HG02852 (cell line): ENCODE measurements at regions not wholly inside any gene's neighbourhood (a gene's known extent, or its start where the extent isn't known, plus 50 kb on each side); places are given as distances from the start of the nearest gene placed in this dataset.
"Not testable (repeated sequence)": the region's sequence is repeated elsewhere in the genome, so short reads cannot be mapped to it uniquely, and the experiment has no call there.

Source experiments
- ATAC-seq: cut with Tn5 transposase; IDR thresholded peaks from one replicate; pipeline ENCODE4 v1.9.1; 2021; ENCODE audit warnings: mild to moderate bottlenecking, moderate library complexity; ENCODE audit not compliant: unreplicated experiment

DNA sequence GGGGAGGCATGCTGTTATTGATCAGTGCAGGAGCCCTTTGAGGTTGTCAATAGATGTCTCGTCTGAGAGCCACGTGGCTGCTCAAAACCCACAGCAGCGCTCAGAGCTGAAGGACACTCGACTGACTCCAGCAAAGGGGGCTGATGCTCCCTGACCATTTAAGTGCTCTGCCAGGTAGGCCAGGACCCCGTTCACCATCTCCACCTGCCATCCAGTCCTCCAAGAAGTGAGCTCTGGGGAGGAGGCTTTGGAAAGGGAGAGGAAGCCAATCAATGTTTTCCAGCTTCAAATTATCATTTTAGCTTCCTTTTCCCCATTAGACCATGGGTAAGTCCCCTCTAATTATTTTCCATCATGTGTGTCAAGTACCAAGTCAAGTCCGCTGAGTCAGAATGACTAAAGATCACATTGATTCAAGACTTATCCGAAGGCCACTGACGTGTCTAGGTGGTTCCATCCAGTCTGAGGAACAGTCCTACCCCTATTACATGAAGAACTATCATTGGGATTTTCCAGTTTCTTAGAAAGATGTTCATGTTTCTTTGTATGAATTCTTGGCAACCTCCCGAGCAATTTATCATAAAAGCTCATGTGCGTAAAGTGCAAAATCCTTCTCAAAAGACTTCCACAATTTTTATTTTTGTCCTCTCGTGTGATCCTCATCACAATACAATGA is 302.6 kb upstream of the LYZL1 start:
- ATAC-seq = no peak

DNA sequence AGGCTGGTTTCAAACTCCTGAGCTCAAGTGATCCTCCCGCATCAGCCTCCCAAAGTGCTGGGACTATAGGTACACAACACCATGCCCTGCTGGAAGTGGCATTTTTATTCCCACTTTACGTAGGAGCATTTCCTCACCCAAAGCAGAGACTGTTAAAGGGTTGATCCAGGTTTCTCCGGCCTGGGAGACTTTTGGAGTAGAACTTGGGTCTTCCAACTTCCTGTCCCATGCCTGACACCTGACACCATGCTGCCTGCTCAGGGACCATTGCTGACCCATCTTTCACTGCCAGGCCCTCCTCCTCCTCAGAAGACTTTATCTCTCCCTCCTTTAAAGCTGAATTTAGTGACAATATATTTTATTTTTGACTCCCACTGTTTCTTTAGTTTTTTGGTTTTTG is 302.0 kb upstream of the LYZL1 start:
- ATAC-seq = no peak

DNA sequence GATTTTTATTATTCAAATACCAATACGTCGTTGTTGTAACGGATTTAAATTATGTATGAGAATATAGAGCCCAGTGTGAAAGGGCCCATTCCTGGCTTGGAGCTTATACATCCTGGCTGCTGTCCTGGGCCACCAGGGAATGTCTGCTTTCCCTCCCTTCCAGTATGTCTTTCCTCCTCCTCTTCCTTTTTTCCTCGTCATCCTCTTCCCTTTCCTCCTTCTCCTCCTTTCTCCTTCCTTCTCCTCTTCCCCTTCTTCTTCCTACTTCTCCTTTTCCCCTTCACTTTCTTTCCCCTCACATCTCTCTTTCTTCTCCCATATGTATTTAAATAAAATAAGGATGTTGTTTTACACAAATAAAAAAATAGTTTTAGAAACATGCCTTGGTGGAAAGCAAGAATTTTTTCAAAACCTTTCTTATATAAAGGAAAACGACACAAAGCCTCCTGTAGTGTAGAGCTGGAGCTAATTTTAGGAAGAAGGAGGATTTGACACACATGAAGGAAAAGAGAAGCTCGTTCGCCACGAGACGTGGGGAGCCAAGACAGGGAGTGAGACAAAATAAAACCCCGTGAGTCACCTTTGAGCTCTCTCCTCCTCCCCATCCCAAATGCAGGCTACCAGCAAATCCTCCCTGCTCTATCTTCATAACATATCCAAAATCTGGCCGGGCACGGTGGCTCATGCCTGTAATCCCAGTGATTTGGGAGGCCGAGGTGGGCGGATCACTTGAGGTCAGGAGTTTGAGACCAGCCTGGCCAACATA is 301.1 kb upstream of the LYZL1 start:
- ATAC-seq = no peak

DNA sequence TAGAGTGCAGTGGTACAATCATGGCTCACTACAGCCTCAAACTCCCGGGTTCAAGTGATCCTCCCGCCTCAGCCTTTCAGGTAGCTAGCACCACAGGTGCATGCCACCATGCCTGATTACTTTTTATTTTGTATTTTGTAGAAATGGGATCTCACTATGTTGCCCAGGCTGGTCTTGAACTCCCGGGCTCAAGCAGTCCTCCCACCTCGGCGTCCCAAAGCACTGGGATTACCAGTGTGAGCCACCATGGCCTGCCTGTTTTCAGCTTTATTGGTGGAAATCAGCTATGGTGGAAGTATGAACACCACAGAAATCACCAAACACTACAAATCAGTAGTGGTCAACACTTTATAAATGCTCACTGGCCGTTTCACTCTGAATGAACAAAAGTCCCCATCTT is 299.9 kb upstream of the LYZL1 start:
- ATAC-seq = no peak

DNA sequence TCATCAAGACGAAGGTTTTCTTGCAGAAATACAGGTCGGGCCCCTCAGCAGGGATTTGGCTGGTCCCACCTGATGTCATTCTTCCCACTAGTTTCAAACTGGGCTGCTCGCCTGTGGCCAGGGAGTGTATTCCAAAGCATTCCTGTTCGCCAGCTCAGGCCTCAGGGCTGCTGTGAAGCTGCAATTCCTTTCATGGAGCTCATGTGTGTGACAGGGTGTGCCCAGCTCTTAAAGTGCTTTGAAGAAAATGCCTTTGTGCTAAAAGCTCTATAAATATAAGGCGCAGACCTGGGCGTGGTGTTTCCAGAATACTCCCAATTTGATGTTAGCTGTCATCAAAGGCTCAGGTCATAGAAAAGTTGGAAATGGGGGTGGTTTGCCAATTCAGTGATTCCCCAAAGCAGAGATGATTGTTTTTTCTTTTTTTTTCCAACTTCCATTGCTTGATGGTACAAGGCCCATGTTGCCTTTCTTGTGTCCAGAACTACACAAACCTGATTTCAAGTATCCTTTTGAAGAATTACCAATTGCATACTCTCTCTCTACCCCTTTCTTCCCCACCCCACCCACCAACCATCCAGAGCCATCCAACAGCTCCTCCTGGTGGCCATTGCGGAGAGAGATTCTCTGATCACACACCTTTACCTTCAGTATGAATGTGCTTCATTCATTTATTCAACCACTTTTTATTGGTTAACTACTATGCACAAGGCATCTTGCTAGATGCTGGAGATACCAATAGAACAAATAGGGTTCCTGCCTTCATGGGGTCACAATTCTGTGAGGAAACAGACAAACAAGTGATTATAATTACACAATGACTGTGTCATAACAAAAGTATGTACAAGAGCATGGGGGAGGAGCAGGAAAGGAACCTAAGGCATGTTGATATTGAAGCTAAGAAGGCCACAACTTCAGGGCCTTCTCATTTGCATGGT is 297.3 kb upstream of the LYZL1 start:
- ATAC-seq = no peak

DNA sequence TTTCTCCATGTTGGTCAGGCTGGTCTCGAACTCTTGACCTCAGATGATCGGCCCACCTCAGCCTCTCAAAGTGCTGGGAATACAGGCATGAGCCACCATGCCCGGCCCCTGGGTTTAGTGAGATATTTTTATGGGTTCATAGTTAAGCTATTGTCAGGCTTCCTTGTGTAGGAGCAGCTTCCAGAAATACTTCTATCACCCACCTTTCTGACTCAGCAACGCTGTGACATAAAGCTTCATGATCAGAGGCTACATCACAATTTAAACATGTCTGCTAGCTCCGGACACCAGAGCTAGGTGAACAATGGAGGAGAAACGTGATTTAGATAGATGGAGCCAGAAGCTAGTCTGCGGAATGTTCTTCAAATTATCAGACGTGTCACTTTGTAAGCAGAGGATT is 295.8 kb upstream of the LYZL1 start:
- no peak for ATAC-seq

DNA sequence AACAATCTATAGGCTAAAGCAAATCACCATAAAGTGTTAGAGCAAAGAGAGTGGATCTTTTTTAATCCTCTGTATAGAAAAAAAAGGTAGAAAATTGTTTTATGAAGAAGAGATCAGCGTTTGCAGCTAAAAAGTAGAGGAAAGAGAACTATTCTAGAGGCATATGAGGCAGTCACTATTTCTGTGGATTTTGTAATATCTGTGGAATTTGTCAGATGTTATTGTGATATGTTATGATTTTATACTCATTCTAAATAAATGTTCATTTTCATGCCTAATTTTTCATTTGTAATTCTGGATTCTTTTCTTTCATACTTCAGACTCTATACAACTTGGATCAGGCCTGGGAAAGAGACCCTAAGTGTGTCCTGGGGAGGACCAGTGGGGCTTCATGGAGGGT is 295.0 kb upstream of the LYZL1 start:
- ATAC-seq = no peak

DNA sequence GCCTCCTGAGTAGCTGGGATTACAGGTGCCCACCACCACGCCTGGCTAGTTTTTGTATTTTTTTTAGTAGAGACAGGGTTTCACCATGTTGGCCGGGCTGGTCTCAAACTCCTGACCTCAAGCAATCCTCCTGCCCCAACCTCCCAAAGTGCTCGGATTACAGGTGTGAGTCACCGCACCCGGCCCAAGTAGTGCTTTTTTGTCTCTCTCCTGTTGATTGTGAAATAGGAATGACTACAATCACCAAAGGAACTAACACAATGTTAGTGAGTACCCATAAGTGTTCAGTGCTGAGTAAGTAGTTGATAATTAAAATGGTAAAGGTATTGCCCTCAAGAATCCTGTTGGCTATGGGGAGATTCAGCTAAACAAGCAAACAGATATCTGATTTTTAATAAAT is 294.1 kb upstream of the LYZL1 start:
- ATAC-seq = not testable (repeated sequence)

DNA sequence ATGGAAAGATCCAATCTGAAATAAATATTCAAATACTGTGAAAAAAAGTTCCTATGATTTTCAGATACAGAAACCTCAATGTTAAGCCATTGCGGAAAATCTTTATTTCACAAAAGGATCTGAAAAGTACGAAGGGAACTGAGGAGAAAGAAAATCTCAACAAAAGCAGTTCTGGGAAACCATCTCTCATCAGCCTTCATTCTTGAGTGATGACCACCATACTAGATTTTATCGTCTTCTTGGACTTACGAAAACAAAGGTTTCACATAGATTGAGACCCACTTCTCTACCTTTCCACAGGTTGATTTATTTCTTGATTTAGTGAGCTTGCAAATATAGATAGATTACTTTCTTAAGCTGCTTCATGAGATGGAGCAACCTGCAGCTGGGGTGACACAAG is 293.4 kb upstream of the LYZL1 start:
- no peak for ATAC-seq

DNA sequence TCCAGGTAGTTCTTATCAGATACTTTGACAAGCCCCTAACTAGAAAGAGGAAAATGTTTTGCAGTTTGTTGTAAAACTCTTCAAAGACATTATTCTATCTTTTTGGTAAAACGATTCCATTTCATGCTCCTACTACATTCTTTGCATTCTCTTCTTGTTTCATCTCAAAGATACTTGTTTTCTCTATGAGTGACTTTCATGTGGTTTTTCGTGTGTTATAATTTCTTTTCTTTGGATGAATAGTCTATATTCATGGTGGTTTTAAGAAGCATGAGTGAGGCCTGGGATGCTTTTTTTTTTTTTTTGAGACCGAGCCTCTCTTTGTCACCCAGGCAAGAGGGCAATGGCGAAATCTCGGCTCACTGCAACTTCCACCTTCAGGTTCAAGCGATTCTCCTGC is 292.5 kb upstream of the LYZL1 start:
- ATAC-seq = no peak

DNA sequence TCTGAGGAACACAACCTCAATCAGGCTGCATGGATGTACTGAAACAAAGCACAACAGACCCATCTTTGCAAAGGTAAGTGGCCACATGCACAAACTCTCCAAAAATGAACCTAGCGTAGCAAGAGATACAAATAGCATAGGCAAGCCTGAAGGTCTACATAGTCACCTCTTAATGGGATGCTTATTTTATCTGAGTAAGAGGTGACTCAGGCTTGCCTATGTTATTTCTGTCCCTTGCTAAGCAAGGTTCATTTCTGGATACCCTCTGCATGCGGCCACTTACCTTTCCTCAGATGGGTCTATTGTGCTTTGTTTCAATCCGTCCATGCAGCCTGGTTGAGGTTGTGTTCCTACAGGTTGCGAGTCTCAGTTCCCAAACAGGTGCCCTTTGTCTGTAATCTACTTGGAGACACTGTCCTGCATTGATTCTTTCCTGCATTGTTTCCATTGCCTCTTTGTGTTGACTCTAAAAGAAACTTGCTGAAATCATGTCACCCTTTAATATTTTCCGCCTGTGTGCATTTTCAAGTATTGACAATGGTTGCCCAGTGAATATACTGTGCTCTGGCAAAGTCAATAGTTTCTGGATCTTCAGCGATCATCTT is 291.8 kb upstream of the LYZL1 start:
- ATAC-seq = no peak

DNA sequence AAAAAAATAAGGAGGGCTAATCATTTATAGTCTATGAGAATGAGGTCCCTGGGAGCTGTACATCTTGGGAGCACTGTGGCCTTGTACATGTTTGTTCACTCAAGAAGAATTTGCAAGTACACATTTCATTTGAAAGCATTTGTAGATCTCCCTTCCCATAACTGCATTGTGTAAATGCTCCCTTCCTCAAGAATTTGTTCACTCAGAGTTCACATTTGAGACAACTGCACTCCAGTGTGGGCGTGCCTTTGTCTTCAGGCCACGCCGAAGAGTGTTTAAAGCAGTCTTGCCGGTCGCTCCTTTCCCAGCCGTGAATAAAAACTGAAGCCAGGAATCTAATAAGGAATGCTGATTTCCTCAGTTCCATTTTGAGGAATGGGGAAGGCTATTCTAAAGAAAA is 291.1 kb upstream of the LYZL1 start:
- ATAC-seq = no peak

DNA sequence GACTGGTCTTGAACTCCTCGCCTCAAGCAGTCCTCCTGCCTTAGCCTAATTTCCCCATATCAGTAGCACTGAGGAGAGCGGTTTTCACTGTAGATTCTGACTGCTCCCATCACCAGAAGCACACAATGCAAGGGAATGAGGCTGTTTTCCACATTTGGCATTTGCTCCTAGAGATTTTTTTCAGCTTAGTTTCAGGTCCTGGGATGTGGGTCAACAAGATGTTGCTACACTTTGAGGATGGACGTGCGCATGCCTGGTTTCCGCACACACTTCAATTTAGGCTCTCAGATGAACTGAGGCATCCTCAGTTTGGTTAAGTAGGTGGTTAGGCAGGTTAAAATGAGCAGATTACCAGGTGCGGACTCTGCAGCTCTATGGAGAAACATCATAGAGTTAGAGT is 287.1 kb upstream of the LYZL1 start:
- no peak for ATAC-seq

DNA sequence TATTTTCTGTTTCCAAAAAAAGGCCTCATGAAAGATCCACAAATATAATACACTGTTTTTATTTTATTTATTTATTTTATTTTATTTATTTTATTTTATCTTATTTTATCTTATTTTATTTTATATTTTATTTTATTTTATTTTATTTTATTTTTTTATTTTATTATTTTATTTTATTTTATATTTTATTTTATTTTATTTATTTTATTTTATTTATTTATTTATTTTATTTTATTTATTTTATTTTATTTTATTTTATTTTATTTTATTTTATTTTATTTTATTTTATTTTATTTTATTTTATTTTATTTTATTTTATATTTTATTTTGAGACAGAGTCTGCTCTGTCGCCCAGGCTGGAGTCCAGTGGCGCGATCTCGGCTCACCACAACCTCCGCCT is 285.9 kb upstream of the LYZL1 start:
- not testable (repeated sequence) for ATAC-seq

DNA sequence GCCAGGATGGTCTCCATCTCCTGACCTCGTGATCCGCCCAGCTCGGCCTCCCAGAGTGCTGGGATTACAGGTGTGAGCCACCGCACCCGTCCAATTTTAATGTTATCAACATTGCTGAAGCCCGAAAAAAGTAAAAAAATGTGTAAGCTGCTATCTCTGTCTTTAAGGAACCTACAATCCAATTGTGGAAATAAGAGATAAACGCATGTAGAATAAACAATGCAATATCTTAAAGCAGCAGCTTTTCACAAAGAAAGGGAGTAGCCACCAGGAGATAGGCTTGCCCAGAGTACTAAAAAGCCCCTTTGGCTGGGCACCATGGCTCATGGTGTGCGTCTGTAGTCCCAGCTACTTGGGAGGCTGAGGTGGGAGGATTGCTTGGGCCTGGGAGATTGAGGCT is 282.9 kb upstream of the LYZL1 start:
- no peak for ATAC-seq

DNA sequence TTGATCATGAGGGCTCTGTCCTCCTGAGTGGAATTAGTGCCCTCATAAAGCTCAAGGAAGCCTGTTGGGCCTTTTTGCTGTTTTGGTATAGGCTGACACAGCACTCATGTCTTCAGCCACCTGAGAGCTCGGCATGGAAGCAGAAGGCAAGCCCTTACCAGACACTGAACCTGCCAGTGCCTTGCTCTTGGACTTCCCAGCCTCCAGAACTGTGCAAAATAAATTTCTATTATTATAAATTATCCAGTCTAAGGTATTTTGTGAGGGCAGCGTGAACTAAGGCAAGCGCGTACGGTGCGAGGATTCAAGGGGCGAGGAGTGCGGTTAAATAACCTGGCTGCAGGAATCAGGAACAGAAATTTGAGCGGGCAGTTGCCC is 281.5 kb upstream of the LYZL1 start:
- ATAC-seq = no peak

DNA sequence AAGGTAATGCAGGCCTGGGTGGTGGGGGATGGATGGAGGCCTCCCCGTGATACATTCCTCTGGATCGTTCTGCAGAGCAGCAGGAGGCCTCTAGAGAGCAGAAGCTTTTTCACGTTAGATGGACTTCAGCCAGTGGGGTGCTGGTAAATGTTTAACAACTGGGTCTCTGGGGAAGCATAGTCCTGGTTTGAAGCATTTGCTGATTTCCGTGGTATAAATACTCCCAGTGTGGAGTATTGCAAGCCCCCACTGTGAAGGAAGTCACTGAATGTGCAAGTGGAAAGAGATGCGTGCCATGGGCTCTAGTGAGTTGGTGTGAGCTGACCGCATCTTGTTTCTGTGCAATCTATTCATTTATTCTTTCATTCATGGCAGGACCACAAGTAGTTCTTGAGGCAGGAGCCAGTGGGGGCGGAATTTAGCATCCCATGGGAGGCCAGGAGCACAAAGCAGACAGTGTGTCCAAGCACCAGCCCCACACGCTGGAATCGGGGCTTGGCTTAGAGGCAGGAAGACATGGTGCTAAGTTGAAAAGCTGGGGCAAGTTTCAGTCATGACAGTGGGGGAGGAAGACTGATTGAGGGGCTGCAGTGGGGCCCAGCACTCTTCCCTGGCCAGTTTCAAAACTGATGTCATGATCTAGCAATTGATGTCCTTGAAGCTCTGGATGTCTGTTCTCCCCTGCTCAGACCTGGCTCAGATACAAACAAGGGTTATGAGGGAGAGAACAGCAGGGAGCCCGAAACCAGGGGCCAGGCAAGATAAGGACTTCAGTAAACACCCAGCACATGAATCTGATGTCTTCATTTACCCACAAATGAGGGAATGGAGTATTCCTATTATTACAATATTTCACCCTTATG is 280.9 kb upstream of the LYZL1 start:
- ATAC-seq = no peak

DNA sequence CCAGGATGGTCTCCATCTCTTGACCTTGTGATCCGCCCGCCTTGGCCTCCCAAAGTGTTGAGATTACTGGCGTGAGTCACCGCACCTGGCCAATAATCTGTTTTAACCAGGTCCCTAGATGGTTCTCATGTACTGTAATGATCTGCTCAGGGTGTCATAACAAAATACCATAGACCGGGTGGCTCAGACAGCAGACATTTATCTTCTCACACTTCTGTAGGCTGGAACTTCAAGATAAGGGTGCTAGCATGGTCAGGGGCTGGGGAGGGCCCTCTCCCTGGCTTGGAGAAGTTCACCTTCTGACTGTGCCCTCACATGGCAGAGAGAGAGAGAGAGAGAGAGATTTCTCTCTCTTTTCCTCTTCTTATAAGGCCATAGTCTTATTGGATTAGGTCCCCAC is 279.4 kb upstream of the LYZL1 start:
- ATAC-seq = no peak

DNA sequence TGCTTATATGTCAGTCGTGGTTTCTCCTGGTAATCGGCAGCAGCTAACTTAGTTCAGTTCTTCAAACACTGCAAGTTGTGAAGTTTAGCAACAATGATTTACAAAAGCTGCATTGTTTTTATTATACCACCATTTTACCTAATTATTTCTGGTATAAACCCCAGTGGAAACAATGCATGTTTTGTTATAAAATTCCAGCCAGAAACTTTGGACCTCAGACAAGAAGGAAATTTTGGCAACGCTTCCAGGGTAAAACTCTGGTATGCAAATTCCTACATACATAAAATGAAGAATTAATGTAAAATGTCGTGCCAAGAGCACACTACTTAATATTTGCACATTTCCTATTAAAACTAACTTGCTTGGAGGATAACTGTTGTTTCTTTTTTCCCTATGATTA is 277.4 kb upstream of the LYZL1 start:
- ATAC-seq = no peak

DNA sequence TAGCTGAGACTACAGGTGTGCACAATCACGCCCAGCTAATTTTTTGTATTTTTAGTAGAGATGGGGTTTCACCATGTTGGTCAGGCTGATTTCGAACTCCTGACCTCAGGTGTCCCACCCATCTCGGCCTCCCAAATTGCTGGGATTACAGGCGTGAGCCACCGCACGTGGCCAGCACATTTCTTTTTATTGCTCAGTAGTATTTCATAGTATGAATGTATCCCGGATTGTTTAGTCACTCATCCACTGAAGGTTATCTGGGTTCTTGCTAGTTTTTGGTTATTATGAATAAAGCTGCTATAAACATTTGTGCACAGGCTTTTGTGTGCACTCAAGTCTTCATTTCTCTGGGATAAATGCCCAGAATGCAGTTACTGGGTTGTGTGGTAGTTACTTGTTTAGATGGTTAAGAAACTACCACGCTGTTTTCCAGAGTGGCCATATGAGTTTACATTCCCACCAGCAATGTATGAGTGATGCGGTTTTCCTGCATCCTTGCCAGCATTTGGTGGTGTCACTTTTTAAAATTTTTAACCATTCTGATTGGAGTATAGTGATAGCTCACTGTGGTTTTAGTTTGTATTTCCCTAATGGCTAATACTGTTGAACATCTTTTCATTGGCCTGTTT is 275.8 kb upstream of the LYZL1 start:
- no peak for ATAC-seq
